Endothelial cell of umbilical vein (primary cell): ENCODE measurements at regions not wholly inside any gene's neighbourhood (a gene's known extent, or its start where the extent isn't known, plus 50 kb on each side); places are given as distances from the start of the nearest gene placed in this dataset.

Experiments used
- EZH2 ChIP-seq: IDR thresholded peaks from 2 replicates; pipeline ENCODE4 v1.6.1; 2012; ENCODE audit warnings: borderline replicate concordance, low read depth, mild to moderate bottlenecking, moderate library complexity, low read length, inconsistent platforms; ENCODE audit not compliant: severe bottlenecking
- FOS ChIP-seq: IDR thresholded peaks from 2 replicates; pipeline ENCODE4 v1.6.1; 2011; ENCODE audit warnings: mild to moderate bottlenecking, low read length, moderate library complexity, borderline replicate concordance; ENCODE audit not compliant: insufficient read depth
- GATA2 ChIP-seq: IDR thresholded peaks from 2 replicates; pipeline ENCODE4 v1.7.0; 2011; ENCODE audit warnings: low read depth, mild to moderate bottlenecking, moderate library complexity, mixed read lengths, low read length; ENCODE audit not compliant: insufficient read length, insufficient read depth
- JUN ChIP-seq: IDR thresholded peaks from 2 replicates; pipeline ENCODE4 v1.6.1; 2011; ENCODE audit warnings: borderline replicate concordance, low read depth; ENCODE audit not compliant: insufficient read length, insufficient read depth
- MYC ChIP-seq: IDR thresholded peaks from one replicate; pipeline ENCODE4 v1.6.1; 2011; ENCODE audit warnings: mild to moderate bottlenecking, low read depth, low read length
- POLR2A ChIP-seq: IDR thresholded peaks from 2 replicates; pipeline ENCODE4 v1.6.1; 2012; ENCODE audit warnings: low read depth, mild to moderate bottlenecking, control low read depth, low read length
- POLR2AphosphoS5 ChIP-seq: IDR thresholded peaks from 2 replicates; pipeline ENCODE4 v1.6.1; 2012; ENCODE audit warnings: low read depth, mild to moderate bottlenecking, control low read depth, low read length, moderate library complexity; ENCODE audit not compliant: insufficient read depth
- TF ChIP-seq, protein P1 (sequence below), 2 donors: IDR thresholded peaks; 1 replicate in 1 of 2; 2 replicates in 1 of 2; pipeline ENCODE4 v1.5.1; 2011; ENCODE audit warnings: low read length in 2 of 2, mild to moderate bottlenecking in 2 of 2, moderate library complexity in 2 of 2, control low read depth in 1 of 2, inconsistent platforms in 1 of 2, low read depth in 1 of 2; ENCODE audit not compliant: insufficient read depth in 1 of 2; ENCODE audit errors: extremely low read depth in 1 of 2
- TF ChIP-seq, protein P2 (sequence below): IDR thresholded peaks from 2 replicates; pipeline ENCODE4 v1.6.1; 2011; ENCODE audit not compliant: insufficient read depth, insufficient read length

DNA sequence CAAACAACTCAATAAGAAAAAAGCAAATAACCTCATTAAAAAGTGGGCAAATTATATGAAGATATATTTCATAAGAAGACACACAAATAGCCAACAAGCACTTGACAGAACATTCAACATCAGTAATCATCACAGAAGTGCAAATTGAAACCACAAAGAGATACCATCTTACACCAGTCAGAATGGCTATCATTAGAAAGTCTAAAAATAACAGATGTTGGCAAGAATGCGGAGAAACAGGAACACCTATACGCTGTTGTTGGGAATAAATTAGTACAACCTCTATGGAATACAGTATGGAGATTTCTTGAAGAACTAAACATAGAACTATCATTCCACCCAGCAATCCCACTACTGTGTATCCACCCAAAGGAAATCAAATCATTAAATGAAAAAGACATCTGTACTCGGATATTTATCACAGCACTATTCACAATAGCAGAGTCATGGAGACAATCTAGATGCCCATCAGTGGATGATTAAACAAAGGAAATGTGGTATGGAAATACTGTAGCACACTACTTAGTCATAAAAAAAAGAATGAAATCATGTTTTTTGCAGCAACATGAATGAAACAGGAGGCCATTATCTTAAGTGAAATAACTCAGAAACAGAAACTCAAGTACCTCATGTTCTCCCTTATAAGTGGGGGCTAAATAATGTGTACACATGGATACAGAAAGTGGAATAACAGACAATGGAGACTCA, 106.8 kb upstream of the FST start:
- TF ChIP-seq, protein P1, sequence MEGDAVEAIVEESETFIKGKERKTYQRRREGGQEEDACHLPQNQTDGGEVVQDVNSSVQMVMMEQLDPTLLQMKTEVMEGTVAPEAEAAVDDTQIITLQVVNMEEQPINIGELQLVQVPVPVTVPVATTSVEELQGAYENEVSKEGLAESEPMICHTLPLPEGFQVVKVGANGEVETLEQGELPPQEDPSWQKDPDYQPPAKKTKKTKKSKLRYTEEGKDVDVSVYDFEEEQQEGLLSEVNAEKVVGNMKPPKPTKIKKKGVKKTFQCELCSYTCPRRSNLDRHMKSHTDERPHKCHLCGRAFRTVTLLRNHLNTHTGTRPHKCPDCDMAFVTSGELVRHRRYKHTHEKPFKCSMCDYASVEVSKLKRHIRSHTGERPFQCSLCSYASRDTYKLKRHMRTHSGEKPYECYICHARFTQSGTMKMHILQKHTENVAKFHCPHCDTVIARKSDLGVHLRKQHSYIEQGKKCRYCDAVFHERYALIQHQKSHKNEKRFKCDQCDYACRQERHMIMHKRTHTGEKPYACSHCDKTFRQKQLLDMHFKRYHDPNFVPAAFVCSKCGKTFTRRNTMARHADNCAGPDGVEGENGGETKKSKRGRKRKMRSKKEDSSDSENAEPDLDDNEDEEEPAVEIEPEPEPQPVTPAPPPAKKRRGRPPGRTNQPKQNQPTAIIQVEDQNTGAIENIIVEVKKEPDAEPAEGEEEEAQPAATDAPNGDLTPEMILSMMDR (IDR thresholded peaks at IDR 0.05; ENCODE audit: extremely low read depth in 1 of 2, insufficient read depth in 1 of 2, low read depth in 1 of 2, low read length in 2 of 2), result no peak
- TF ChIP-seq POLR2AphosphoS5 (no peak), JUN (peak; percentile 86), POLR2A (peak; percentile 23), MYC (no peak), FOS (peak; percentile 85), EZH2 (no peak), GATA2 (peak; percentile 97)
- TF ChIP-seq, protein P2, sequence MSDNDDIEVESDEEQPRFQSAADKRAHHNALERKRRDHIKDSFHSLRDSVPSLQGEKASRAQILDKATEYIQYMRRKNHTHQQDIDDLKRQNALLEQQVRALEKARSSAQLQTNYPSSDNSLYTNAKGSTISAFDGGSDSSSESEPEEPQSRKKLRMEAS, result no peak
